ENCODE measurements at regions not wholly inside any gene's neighbourhood (a gene's known extent, or its start where the extent isn't known, plus 50 kb on each side); places are given as distances from the start of the nearest gene placed in this dataset.

- Mint-ChIP-seq H3K27ac (no peak overlapping the region), H3K27me3 (ENCODE audit: low read depth) (no peaks in the 10 kb centered on the region), H3K36me3 (peaks cover 12% of the 10 kb centered on the region), H3K4me3 (no peak overlapping the region), H3K9me3 (peaks cover 17% of the 10 kb centered on the region), H3K4me1 (no peaks in the 10 kb centered on the region)
- no peak for TF ChIP-seq NFE2L1 (CRISPR knock-in tag; IDR thresholded peaks at IDR 0.05)
- TF ChIP-seq, protein P1, sequence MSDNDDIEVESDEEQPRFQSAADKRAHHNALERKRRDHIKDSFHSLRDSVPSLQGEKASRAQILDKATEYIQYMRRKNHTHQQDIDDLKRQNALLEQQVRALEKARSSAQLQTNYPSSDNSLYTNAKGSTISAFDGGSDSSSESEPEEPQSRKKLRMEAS (CRISPR knock-in tag; IDR thresholded peaks at IDR 0.05): no peak
- TF ChIP-seq ZBTB21 (CRISPR knock-in tag; IDR thresholded peaks at IDR 0.05; ENCODE audit: borderline replicate concordance): no peak
- no peak for TF ChIP-seq TP53 (CRISPR knock-in tag; IDR thresholded peaks at IDR 0.05)
- TF ChIP-seq, protein P2, sequence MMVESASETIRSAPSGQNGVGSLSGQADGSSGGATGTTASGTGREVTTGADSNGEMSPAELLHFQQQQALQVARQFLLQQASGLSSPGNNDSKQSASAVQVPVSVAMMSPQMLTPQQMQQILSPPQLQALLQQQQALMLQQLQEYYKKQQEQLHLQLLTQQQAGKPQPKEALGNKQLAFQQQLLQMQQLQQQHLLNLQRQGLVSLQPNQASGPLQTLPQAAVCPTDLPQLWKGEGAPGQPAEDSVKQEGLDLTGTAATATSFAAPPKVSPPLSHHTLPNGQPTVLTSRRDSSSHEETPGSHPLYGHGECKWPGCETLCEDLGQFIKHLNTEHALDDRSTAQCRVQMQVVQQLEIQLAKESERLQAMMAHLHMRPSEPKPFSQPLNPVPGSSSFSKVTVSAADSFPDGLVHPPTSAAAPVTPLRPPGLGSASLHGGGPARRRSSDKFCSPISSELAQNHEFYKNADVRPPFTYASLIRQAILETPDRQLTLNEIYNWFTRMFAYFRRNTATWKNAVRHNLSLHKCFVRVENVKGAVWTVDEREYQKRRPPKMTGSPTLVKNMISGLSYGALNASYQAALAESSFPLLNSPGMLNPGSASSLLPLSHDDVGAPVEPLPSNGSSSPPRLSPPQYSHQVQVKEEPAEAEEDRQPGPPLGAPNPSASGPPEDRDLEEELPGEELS (CRISPR knock-in tag; IDR thresholded peaks at IDR 0.05): no peak
- TF ChIP-seq ZNF121 (CRISPR knock-in tag; IDR thresholded peaks at IDR 0.05): no peak
- no peak for TF ChIP-seq ZNF317 (CRISPR knock-in tag; IDR thresholded peaks at IDR 0.05; ENCODE audit: borderline replicate concordance, low read depth)
- no peak for TF ChIP-seq TEAD1 (CRISPR knock-in tag; IDR thresholded peaks at IDR 0.05)
- TF ChIP-seq SMAD4 (CRISPR knock-in tag; IDR thresholded peaks at IDR 0.05): no peak
- no peak for TF ChIP-seq MLX (CRISPR knock-in tag; IDR thresholded peaks at IDR 0.05)
- TF ChIP-seq RORB (CRISPR knock-in tag; IDR thresholded peaks at IDR 0.05): no peak
- no peak for TF ChIP-seq NR3C1 (CRISPR knock-in tag; conservative IDR thresholded peaks at IDR 0.05; ENCODE audit: low read depth)
- no peak for TF ChIP-seq NR1H2 (CRISPR knock-in tag; IDR thresholded peaks at IDR 0.05)
- TF ChIP-seq OVOL2 (CRISPR knock-in tag; IDR thresholded peaks at IDR 0.05; ENCODE audit: borderline replicate concordance): no peak
- TF ChIP-seq SP1 (CRISPR knock-in tag; conservative IDR thresholded peaks at IDR 0.05): no peak
- TF ChIP-seq, protein P3, sequence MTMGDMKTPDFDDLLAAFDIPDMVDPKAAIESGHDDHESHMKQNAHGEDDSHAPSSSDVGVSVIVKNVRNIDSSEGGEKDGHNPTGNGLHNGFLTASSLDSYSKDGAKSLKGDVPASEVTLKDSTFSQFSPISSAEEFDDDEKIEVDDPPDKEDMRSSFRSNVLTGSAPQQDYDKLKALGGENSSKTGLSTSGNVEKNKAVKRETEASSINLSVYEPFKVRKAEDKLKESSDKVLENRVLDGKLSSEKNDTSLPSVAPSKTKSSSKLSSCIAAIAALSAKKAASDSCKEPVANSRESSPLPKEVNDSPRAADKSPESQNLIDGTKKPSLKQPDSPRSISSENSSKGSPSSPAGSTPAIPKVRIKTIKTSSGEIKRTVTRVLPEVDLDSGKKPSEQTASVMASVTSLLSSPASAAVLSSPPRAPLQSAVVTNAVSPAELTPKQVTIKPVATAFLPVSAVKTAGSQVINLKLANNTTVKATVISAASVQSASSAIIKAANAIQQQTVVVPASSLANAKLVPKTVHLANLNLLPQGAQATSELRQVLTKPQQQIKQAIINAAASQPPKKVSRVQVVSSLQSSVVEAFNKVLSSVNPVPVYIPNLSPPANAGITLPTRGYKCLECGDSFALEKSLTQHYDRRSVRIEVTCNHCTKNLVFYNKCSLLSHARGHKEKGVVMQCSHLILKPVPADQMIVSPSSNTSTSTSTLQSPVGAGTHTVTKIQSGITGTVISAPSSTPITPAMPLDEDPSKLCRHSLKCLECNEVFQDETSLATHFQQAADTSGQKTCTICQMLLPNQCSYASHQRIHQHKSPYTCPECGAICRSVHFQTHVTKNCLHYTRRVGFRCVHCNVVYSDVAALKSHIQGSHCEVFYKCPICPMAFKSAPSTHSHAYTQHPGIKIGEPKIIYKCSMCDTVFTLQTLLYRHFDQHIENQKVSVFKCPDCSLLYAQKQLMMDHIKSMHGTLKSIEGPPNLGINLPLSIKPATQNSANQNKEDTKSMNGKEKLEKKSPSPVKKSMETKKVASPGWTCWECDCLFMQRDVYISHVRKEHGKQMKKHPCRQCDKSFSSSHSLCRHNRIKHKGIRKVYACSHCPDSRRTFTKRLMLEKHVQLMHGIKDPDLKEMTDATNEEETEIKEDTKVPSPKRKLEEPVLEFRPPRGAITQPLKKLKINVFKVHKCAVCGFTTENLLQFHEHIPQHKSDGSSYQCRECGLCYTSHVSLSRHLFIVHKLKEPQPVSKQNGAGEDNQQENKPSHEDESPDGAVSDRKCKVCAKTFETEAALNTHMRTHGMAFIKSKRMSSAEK (CRISPR knock-in tag; IDR thresholded peaks at IDR 0.05; ENCODE audit: borderline replicate concordance): no peak
- TF ChIP-seq, protein P4, sequence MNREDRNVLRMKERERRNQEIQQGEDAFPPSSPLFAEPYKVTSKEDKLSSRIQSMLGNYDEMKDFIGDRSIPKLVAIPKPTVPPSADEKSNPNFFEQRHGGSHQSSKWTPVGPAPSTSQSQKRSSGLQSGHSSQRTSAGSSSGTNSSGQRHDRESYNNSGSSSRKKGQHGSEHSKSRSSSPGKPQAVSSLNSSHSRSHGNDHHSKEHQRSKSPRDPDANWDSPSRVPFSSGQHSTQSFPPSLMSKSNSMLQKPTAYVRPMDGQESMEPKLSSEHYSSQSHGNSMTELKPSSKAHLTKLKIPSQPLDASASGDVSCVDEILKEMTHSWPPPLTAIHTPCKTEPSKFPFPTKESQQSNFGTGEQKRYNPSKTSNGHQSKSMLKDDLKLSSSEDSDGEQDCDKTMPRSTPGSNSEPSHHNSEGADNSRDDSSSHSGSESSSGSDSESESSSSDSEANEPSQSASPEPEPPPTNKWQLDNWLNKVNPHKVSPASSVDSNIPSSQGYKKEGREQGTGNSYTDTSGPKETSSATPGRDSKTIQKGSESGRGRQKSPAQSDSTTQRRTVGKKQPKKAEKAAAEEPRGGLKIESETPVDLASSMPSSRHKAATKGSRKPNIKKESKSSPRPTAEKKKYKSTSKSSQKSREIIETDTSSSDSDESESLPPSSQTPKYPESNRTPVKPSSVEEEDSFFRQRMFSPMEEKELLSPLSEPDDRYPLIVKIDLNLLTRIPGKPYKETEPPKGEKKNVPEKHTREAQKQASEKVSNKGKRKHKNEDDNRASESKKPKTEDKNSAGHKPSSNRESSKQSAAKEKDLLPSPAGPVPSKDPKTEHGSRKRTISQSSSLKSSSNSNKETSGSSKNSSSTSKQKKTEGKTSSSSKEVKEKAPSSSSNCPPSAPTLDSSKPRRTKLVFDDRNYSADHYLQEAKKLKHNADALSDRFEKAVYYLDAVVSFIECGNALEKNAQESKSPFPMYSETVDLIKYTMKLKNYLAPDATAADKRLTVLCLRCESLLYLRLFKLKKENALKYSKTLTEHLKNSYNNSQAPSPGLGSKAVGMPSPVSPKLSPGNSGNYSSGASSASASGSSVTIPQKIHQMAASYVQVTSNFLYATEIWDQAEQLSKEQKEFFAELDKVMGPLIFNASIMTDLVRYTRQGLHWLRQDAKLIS (CRISPR knock-in tag; IDR thresholded peaks at IDR 0.05; ENCODE audit: borderline replicate concordance): no peak
- ATAC-seq: no peak
- ChIA-PET CTCF (no interaction called here), POLR2A (no interaction called here)
- no peak for DNase-seq (ENCODE audit: low spot score)
These were observed 249.2 kb upstream of the AMIGO2 start for GRCh38 chr12:47328831-47329545.

All from WTC11 (cell line).